ENCODE measurements at regions not wholly inside any gene's neighbourhood (a gene's known extent, or its start where the extent isn't known, plus 50 kb on each side); places are given as distances from the start of the nearest gene placed in this dataset.

- Mint-ChIP-seq H3K27ac (no peak overlapping the region), H3K4me1 (peaks cover 0 to 5% of the 10 kb centered on the region in 2 donors), H3K36me3 (no peaks in the 10 kb centered on the region), H3K9me3 (no peaks in the 10 kb centered on the region), H3K27me3 (ENCODE audit: low read depth in 2 of 2) (peaks cover 12 to 50% of the 10 kb centered on the region in 2 donors), H3K4me3 (no peak overlapping the region)
- Histone ChIP-seq H3K4me1 (ENCODE audit: control insufficient read depth, insufficient read depth, low read length) (no peaks in the 10 kb centered on the region), H3K9me3 (ENCODE audit: control insufficient read depth, insufficient read depth, low read length) (no peaks in the 10 kb centered on the region), H3K4me3 (ENCODE audit: low read length) (no peak overlapping the region), H3K27me3 (ENCODE audit: control insufficient read depth, insufficient read depth, low read length) (no peaks in the 10 kb centered on the region), H3K27ac (ENCODE audit: low read length) (no peak overlapping the region), H3K36me3 (ENCODE audit: control insufficient read depth, insufficient read depth, low read length) (no peaks in the 10 kb centered on the region)
- 54% methylated on average over 1 of the region's 1 CpG for WGBS (ENCODE audit: insufficient coverage)
- ATAC-seq (no peak), DNase-seq (no peak)
- TF ChIP-seq CTCF (IDR thresholded peaks at IDR 0.05): no peak
- intact Hi-C loops (cut with micrococcal nuclease): no loop called here
These were observed 455.6 kb upstream of the AKR1E2 start for GRCh38 chr10:4370376-4370775.

- Histone ChIP-seq H3K9me3 (ENCODE audit: control insufficient read depth, insufficient read depth, low read length) (no peaks in the 10 kb centered on the region), H3K4me3 (ENCODE audit: low read length) (no peak overlapping the region), H3K27me3 (ENCODE audit: control insufficient read depth, insufficient read depth, low read length) (peaks cover 2% of the 10 kb centered on the region), H3K27ac (ENCODE audit: low read length) (no peak overlapping the region), H3K36me3 (ENCODE audit: control insufficient read depth, insufficient read depth, low read length) (no peaks in the 10 kb centered on the region), H3K4me1 (ENCODE audit: control insufficient read depth, insufficient read depth, low read length) (no peaks in the 10 kb centered on the region)
- WGBS (ENCODE audit: insufficient coverage): 92% methylated on average over 1 of the region's 3 CpGs
- Mint-ChIP-seq H3K27ac (no peak overlapping the region), H3K4me1 (no peaks in the 10 kb centered on the region), H3K27me3 (ENCODE audit: low read depth in 2 of 2) (peaks cover 10 to 45% of the 10 kb centered on the region in 2 donors), H3K4me3 (no peak overlapping the region), H3K9me3 (no peaks in the 10 kb centered on the region), H3K36me3 (no peaks in the 10 kb centered on the region)
- TF ChIP-seq CTCF (IDR thresholded peaks at IDR 0.05): no peak
- no peak for DNase-seq
- intact Hi-C loops (cut with micrococcal nuclease): no loop called here
- no peak for ATAC-seq
These were observed 464.4 kb upstream of the AKR1E2 start for GRCh38 chr10:4361581-4361980.

GRCh38 chr10:4359003-4359402 is 467.0 kb upstream of the AKR1E2 start:
- no peak for TF ChIP-seq CTCF (IDR thresholded peaks at IDR 0.05)
- no peaks in the 10 kb centered on the region for H3K9me3 ChIP-seq (ENCODE audit: control insufficient read depth, insufficient read depth, low read length)
- H3K27me3 ChIP-seq (ENCODE audit: control insufficient read depth, insufficient read depth, low read length): peaks cover 2% of the 10 kb centered on the region
- Mint-ChIP-seq H3K4me3 (no peak overlapping the region), H3K27ac (no peak overlapping the region), H3K27me3 (ENCODE audit: low read depth in 2 of 2) (peaks cover 12 to 56% of the 10 kb centered on the region in 2 donors), H3K36me3 (no peaks in the 10 kb centered on the region), H3K9me3 (no peaks in the 10 kb centered on the region), H3K4me1 (peaks cover 0 to under 1% of the 10 kb centered on the region in 2 donors)
- no peaks in the 10 kb centered on the region for H3K4me1 ChIP-seq (ENCODE audit: control insufficient read depth, insufficient read depth, low read length)
- intact Hi-C loops (cut with micrococcal nuclease): no loop called here
- 98% methylated on average over 4 of the region's 5 CpGs for WGBS (ENCODE audit: insufficient coverage)
- DNase-seq (no peak), ATAC-seq (no peak)
- H3K4me3 ChIP-seq (ENCODE audit: low read length): no peak overlapping the region
- no peak overlapping the region for H3K27ac ChIP-seq (ENCODE audit: low read length)
- H3K36me3 ChIP-seq (ENCODE audit: control insufficient read depth, insufficient read depth, low read length): no peaks in the 10 kb centered on the region

DNA sequence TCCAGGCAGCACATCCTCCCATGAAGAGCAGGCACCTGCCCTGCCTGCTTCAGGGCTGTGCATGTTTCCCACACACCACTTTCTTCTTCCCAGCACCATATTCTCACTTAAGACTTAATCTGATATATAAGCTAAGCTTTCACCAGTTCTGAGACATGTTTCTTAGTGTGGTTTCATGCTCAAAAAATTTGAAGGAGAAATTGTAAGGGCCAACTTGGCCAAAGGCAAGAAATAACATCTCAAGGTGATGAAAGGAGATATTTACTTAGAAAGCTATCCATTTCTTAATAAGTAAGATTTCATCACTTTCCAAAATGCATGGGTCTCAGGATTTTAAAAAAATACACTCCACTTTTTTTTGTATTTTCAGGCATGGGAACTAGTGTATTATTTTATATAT is 468.1 kb upstream of the AKR1E2 start:
- peaks cover 12 to 60% of the 10 kb centered on the region in 2 donors for H3K27me3 Mint-ChIP-seq (ENCODE audit: low read depth in 2 of 2)

More for the DNA sequence above, 468.1 kb upstream of the AKR1E2 start:
- H3K9me3 Mint-ChIP-seq: no peaks in the 10 kb centered on the region
- no peaks in the 10 kb centered on the region for H3K36me3 Mint-ChIP-seq
- Histone ChIP-seq H3K4me1 (ENCODE audit: control insufficient read depth, insufficient read depth, low read length) (no peaks in the 10 kb centered on the region), H3K36me3 (ENCODE audit: control insufficient read depth, insufficient read depth, low read length) (no peaks in the 10 kb centered on the region), H3K27ac (ENCODE audit: low read length) (no peak overlapping the region), H3K27me3 (ENCODE audit: control insufficient read depth, insufficient read depth, low read length) (peaks cover 2% of the 10 kb centered on the region), H3K4me3 (ENCODE audit: low read length) (no peak overlapping the region), H3K9me3 (ENCODE audit: control insufficient read depth, insufficient read depth, low read length) (no peaks in the 10 kb centered on the region)
- no peak overlapping the region for H3K27ac Mint-ChIP-seq
- H3K4me3 Mint-ChIP-seq: no peak overlapping the region
- intact Hi-C loops (cut with micrococcal nuclease): no loop called here
- ATAC-seq (no peak), DNase-seq (no peak)
- TF ChIP-seq CTCF (IDR thresholded peaks at IDR 0.05): no peak
- peaks cover 0 to 5% of the 10 kb centered on the region in 2 donors for H3K4me1 Mint-ChIP-seq

Data from natural killer cell (primary cell).